SK-N-SH (cell line): ENCODE measurements at regions not wholly inside any gene's neighbourhood (a gene's known extent, or its start where the extent isn't known, plus 50 kb on each side); places are given as distances from the start of the nearest gene placed in this dataset.

Experiments
- EP300 ChIP-seq, 2 experiments: IDR thresholded peaks; 2 replicates each; pipeline versions ENCODE4 v1.4.0 to v1.6.1; 2012; ENCODE audit warnings: borderline replicate concordance in 1 of 2, low read depth in 1 of 2, low read length in 1 of 2
- GABPA ChIP-seq: IDR thresholded peaks from 2 replicates; pipeline ENCODE4 v1.4.0; 2012; ENCODE audit warnings: low read depth, mild to moderate bottlenecking
- MEF2A ChIP-seq: IDR thresholded peaks from 2 replicates; pipeline ENCODE4 v1.4.0; 2012; ENCODE audit warnings: low read depth, borderline replicate concordance
- NFIC ChIP-seq: IDR thresholded peaks from 2 replicates; pipeline ENCODE4 v1.4.0; 2012; ENCODE audit warnings: borderline replicate concordance
- POLR2AphosphoS5 ChIP-seq: IDR thresholded peaks from 2 replicates; pipeline ENCODE4 v1.6.1; 2012; ENCODE audit warnings: low read depth, low read length
- TAF1 ChIP-seq: IDR thresholded peaks from 2 replicates; pipeline ENCODE4 v1.6.1; 2012; ENCODE audit warnings: low read depth, mild to moderate bottlenecking, low read length, moderate library complexity, borderline replicate concordance
- YY1 ChIP-seq: IDR thresholded peaks from 2 replicates; pipeline ENCODE4 v1.4.0; 2012; ENCODE audit warnings: low read depth, mild to moderate bottlenecking
- TF ChIP-seq, protein P1 (sequence below): IDR thresholded peaks from 2 replicates; pipeline ENCODE4; 2012
- TF ChIP-seq, protein P2 (sequence below): fragments of 200-600 bp; sonication (generic); IDR thresholded peaks from 2 replicates; pipeline ENCODE4 v1.6.1; 2017; ENCODE audit warnings: antibody characterized with exemption, mild to moderate bottlenecking, moderate library complexity
- TF ChIP-seq, protein P3 (sequence below): IDR thresholded peaks from 2 replicates; pipeline ENCODE4 v1.4.0; 2012; ENCODE audit warnings: low read depth, borderline replicate concordance

DNA sequence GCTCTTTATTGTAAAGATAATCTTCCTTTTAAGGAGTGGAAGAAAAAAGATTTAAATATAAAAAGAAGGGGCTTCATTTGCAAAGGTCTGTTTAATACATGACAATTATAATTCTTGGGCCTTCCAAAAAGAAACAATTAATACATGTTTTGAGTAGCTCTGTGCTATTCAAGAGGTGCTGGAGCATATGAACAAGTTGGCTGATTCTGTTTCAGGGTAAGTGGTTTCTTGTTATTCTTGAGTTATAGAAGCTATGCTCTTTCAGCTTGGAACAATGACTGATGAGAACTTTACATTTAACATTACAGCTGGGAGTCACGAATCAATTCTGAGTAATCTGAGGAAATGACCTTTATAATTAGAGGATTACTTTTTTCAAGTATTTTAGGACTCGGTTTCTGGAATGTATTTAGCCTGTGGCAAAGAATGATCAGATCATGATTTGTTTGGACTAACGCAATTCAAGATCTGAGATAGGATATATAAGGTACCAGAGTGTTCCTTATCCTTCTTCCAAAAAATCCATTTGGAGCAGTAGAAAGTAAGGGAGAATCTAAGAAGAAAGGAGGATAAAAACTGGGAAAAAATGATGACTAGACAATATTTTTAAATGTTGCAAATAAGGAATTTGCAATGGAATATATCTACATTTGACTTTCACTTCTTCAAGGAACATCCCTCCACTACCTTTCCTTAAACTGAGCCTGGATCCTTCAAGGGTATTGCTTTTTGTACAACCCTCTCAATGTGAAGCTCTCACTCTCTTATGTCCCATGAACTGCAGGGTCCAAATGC is 77.1 kb upstream of the KCTD3 start:
- no peak for TF ChIP-seq YY1
- TF ChIP-seq, protein P1, sequence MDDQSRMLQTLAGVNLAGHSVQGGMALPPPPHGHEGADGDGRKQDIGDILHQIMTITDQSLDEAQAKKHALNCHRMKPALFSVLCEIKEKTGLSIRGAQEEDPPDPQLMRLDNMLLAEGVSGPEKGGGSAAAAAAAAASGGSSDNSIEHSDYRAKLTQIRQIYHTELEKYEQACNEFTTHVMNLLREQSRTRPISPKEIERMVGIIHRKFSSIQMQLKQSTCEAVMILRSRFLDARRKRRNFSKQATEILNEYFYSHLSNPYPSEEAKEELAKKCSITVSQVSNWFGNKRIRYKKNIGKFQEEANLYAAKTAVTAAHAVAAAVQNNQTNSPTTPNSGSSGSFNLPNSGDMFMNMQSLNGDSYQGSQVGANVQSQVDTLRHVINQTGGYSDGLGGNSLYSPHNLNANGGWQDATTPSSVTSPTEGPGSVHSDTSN, result no peak
- TF ChIP-seq, protein P2, sequence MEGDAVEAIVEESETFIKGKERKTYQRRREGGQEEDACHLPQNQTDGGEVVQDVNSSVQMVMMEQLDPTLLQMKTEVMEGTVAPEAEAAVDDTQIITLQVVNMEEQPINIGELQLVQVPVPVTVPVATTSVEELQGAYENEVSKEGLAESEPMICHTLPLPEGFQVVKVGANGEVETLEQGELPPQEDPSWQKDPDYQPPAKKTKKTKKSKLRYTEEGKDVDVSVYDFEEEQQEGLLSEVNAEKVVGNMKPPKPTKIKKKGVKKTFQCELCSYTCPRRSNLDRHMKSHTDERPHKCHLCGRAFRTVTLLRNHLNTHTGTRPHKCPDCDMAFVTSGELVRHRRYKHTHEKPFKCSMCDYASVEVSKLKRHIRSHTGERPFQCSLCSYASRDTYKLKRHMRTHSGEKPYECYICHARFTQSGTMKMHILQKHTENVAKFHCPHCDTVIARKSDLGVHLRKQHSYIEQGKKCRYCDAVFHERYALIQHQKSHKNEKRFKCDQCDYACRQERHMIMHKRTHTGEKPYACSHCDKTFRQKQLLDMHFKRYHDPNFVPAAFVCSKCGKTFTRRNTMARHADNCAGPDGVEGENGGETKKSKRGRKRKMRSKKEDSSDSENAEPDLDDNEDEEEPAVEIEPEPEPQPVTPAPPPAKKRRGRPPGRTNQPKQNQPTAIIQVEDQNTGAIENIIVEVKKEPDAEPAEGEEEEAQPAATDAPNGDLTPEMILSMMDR, result no peak
- TF ChIP-seq POLR2AphosphoS5, result no peak
- TF ChIP-seq NFIC, result no peak
- no peak for TF ChIP-seq TAF1
- no peak for TF ChIP-seq GABPA
- no peak for TF ChIP-seq MEF2A
- TF ChIP-seq, protein P3, sequence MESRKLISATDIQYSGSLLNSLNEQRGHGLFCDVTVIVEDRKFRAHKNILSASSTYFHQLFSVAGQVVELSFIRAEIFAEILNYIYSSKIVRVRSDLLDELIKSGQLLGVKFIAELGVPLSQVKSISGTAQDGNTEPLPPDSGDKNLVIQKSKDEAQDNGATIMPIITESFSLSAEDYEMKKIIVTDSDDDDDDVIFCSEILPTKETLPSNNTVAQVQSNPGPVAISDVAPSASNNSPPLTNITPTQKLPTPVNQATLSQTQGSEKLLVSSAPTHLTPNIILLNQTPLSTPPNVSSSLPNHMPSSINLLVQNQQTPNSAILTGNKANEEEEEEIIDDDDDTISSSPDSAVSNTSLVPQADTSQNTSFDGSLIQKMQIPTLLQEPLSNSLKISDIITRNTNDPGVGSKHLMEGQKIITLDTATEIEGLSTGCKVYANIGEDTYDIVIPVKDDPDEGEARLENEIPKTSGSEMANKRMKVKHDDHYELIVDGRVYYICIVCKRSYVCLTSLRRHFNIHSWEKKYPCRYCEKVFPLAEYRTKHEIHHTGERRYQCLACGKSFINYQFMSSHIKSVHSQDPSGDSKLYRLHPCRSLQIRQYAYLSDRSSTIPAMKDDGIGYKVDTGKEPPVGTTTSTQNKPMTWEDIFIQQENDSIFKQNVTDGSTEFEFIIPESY, result no peak
- no peak for TF ChIP-seq EP300 (IDR thresholded peaks at IDR 0.05; ENCODE audit: borderline replicate concordance in 1 of 2, low read depth in 1 of 2, low read length in 1 of 2)
